GM18498 (cell line): ENCODE measurements at regions not wholly inside any gene's neighbourhood (a gene's known extent, or its start where the extent isn't known, plus 50 kb on each side); places are given as distances from the start of the nearest gene placed in this dataset.

Experiments
- ATAC-seq: cut with Tn5 transposase; IDR thresholded peaks from one replicate; pipeline ENCODE4 v1.9.1; 2021; ENCODE audit warnings: mild to moderate bottlenecking, moderate library complexity; ENCODE audit not compliant: unreplicated experiment

- ATAC-seq, result no peak
Observed at GRCh38 chr13:39965309-39965708, 309.8 kb downstream of the COG6 start.

GRCh38 chr13:39967199-39967959, 311.9 kb downstream of the COG6 start:
- ATAC-seq, result no peak

- ATAC-seq, result no peak
Observed at GRCh38 chr13:39968646-39969475, 313.4 kb downstream of the COG6 start.

GRCh38 chr13:39970177-39970846, 314.9 kb downstream of the COG6 start:
- no peak for ATAC-seq

- no peak for ATAC-seq
Observed at GRCh38 chr13:39971526-39971925, 316.1 kb downstream of the COG6 start.

GRCh38 chr13:39976481-39976880, 321.0 kb downstream of the COG6 start:
- no peak for ATAC-seq

GRCh38 chr13:39981056-39981455, 325.6 kb downstream of the COG6 start:
- no peak for ATAC-seq

GRCh38 chr13:39982745-39983144, 327.3 kb downstream of the COG6 start:
- no peak for ATAC-seq

- ATAC-seq, result no peak
Observed at GRCh38 chr13:39985071-39985470, 329.6 kb downstream of the COG6 start.

- ATAC-seq, result no peak
Observed at GRCh38 chr13:39988351-39988750, 332.9 kb downstream of the COG6 start.

- ATAC-seq, result no peak
Observed at GRCh38 chr13:39998166-39998565, 342.7 kb downstream of the COG6 start.

GRCh38 chr13:40002016-40002415, 346.6 kb downstream of the COG6 start:
- ATAC-seq, result no peak

GRCh38 chr13:40013554-40013953, 358.1 kb downstream of the COG6 start:
- ATAC-seq, result no peak

GRCh38 chr13:40016953-40017660, 361.6 kb downstream of the COG6 start:
- ATAC-seq, result no peak

- ATAC-seq, result no peak
Observed at GRCh38 chr13:40017662-40018262, 362.3 kb downstream of the COG6 start.

GRCh38 chr13:40023595-40024203, 368.2 kb downstream of the COG6 start:
- ATAC-seq, result no peak

- ATAC-seq, result no peak
Observed at GRCh38 chr13:40024204-40024966, 368.9 kb downstream of the COG6 start.

GRCh38 chr13:40024967-40025714, 369.7 kb downstream of the COG6 start:
- ATAC-seq, result no peak

- ATAC-seq, result peak; percentile 91
Observed at GRCh38 chr13:40026174-40026585, 370.7 kb downstream of the COG6 start.
